Bronchial epithelial cell (primary cell): ENCODE measurements at regions not wholly inside any gene's neighbourhood (a gene's known extent, or its start where the extent isn't known, plus 50 kb on each side); places are given as distances from the start of the nearest gene placed in this dataset.

Experiments
- DNase-seq: peaks from one replicate; pipeline ENCODE4 v3.0.0-alpha.2; 2010; ENCODE audit warnings: low read depth
- FAIRE-seq: peaks from 2 replicates; lab custom pipeline; 2011; peaks lifted over from hg19 to GRCh38; lab: Jason Lieb, UNC
- H3K27me3 ChIP-seq: 2 replicates; pipeline ENCODE4 v1.5.1; 2011; ENCODE audit warnings: low read length; ENCODE audit not compliant: control insufficient read depth, insufficient read depth
- H3K36me3 ChIP-seq: 2 replicates; pipeline ENCODE4 v1.5.1; 2011; ENCODE audit warnings: low read length; ENCODE audit not compliant: control insufficient read depth, insufficient read depth
- H3K4me3 ChIP-seq: 2 replicates; pipeline ENCODE4 v1.5.1; 2011; ENCODE audit warnings: mild to moderate bottlenecking, low read depth, low read length, control low read depth
- TF ChIP-seq, protein P1 (sequence below): IDR thresholded peaks from 2 replicates; pipeline ENCODE4 v1.5.1; 2011; ENCODE audit warnings: mild to moderate bottlenecking, moderate library complexity, low read length, control low read depth, inconsistent platforms; ENCODE audit not compliant: insufficient read depth, severe bottlenecking

GRCh38 chr18:14914771-14915170 is 166.8 kb downstream of the ANKRD30B start:
- H3K4me3 ChIP-seq, result no peak overlapping the region
- FAIRE-seq (no peak), DNase-seq (no peak)
- TF ChIP-seq, protein P1, sequence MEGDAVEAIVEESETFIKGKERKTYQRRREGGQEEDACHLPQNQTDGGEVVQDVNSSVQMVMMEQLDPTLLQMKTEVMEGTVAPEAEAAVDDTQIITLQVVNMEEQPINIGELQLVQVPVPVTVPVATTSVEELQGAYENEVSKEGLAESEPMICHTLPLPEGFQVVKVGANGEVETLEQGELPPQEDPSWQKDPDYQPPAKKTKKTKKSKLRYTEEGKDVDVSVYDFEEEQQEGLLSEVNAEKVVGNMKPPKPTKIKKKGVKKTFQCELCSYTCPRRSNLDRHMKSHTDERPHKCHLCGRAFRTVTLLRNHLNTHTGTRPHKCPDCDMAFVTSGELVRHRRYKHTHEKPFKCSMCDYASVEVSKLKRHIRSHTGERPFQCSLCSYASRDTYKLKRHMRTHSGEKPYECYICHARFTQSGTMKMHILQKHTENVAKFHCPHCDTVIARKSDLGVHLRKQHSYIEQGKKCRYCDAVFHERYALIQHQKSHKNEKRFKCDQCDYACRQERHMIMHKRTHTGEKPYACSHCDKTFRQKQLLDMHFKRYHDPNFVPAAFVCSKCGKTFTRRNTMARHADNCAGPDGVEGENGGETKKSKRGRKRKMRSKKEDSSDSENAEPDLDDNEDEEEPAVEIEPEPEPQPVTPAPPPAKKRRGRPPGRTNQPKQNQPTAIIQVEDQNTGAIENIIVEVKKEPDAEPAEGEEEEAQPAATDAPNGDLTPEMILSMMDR, result no peak
- no peaks in the 10 kb centered on the region for H3K36me3 ChIP-seq
- H3K27me3 ChIP-seq, result no peaks in the 10 kb centered on the region

DNA sequence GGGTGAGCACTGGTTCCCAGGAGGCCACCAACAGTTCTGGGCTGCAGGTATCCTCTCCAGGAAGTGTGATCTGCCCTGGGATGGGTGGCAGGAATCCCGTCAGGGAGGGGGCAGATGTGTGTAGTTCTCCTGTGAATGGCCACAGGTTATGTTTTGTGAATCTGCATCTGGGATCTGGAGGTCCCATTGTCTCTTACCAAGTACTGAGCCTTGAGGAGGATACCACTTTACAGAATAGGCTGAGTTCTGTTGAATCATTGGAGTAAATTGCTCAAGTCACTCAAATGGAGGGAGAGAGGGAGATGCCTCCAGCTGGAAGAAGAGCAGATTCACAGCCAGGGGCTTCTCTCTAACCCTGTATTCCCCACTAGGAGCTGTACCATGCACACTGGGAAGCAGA is 168.2 kb downstream of the ANKRD30B start:
- H3K27me3 ChIP-seq, result no peaks in the 10 kb centered on the region
- no peak for DNase-seq
- no peaks in the 10 kb centered on the region for H3K36me3 ChIP-seq
- FAIRE-seq, result no peak
- H3K4me3 ChIP-seq, result no peak overlapping the region
- TF ChIP-seq, protein P1, result no peak

GRCh38 chr18:14916851-14917250 is 168.9 kb downstream of the ANKRD30B start:
- H3K27me3 ChIP-seq, result no peaks in the 10 kb centered on the region
- TF ChIP-seq, protein P1, result no peak
- H3K36me3 ChIP-seq, result no peaks in the 10 kb centered on the region
- DNase-seq, result no peak
- H3K4me3 ChIP-seq, result no peak overlapping the region
- no peak for FAIRE-seq

DNA sequence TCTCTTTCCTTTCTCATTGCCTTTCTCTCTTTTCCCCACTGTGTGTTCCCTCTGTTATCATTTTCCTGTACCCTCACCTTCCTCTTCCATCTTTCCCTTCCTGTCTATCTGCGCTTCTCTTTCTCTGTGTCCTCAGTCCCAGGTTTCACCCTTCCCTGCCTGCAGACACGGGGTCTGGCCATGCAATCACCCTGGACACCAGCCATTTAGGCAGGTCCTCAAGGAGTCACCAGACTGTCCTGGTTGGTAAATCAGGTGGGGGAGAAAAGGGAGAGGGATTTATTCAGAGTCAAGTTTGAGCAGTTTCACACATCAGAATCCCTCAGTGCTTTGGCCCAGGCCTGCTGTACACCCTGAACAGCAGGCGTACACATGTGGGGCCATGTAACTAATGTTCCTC is 169.3 kb downstream of the ANKRD30B start:
- H3K4me3 ChIP-seq, result no peak overlapping the region
- FAIRE-seq, result no peak

GRCh38 chr18:14919666-14920065 is 171.7 kb downstream of the ANKRD30B start:
- no peak for DNase-seq
- no peak for FAIRE-seq

More for the DNA sequence above, 169.3 kb downstream of the ANKRD30B start:
- H3K36me3 ChIP-seq, result no peaks in the 10 kb centered on the region
- no peak for DNase-seq
- TF ChIP-seq, protein P1, result no peak
- no peaks in the 10 kb centered on the region for H3K27me3 ChIP-seq

DNA sequence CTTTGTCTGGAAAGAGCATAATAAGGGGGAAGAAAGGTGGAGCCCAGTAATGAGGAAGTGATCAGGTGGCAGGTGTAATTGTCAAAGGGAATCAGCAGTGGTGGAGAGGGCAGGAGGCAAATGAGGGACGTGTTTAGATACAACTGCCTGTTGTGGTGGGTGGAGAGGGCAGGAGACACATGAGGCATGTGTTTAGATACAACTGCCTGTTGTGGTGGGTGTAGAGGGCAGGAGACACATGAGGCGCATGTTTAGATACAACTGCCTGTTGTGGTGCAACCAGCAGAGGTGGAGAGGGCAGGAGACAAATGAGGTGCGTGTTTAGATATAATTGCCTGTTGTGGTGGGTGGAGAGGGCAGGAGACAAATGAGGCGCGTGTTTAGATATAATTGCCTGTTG is 173.1 kb downstream of the ANKRD30B start:
- Histone ChIP-seq H3K27me3 (no peaks in the 10 kb centered on the region), H3K4me3 (no peak overlapping the region), H3K36me3 (no peaks in the 10 kb centered on the region)
- FAIRE-seq, result no peak
- DNase-seq, result no peak
- TF ChIP-seq, protein P1, result no peak

More at GRCh38 chr18:14919666-14920065, 171.7 kb downstream of the ANKRD30B start:
- TF ChIP-seq, protein P1, result no peak
- Histone ChIP-seq H3K4me3 (no peak overlapping the region), H3K27me3 (no peaks in the 10 kb centered on the region), H3K36me3 (no peaks in the 10 kb centered on the region)
